ENCODE measurements at regions not wholly inside any gene's neighbourhood (a gene's known extent, or its start where the extent isn't known, plus 50 kb on each side); places are given as distances from the start of the nearest gene placed in this dataset.

DNA sequence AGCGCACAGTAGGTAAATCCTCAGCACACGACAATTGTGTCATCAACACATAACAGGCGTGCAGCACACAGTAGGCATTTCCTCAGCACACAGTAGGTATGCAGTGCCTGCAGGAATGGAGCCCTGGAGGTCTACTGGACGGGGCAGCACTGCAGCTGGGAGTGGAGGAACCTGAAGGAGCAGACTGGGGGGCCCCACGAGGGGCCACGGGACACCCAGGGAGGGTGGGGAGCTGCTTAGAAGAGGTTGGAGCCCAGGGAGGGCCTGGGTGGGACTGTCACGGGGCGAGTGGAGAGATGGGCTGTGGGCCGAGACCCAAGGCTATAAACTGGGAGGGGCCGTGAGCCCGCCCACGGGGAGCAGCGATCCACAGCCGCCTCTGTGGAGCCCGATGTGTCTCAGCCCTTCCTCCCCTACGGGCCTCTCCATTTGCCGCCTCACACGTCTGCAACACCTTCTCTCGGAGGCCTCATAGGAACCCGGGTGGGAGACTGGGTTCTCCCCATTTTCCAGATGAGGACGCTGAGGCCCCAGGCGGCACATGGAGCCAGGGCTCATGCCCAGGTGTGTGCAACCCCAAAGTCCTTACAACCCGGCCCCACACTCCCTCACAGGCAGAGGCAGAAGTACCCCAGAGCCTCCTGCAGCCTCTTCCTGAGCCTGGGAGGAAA lies 101.5 kb downstream of the MICALL2 start:
- H3K27ac ChIP-seq (ENCODE audit: low read depth in 2 of 2, low read length in 1 of 2) = no peak overlapping the region
- H3F3A ChIP-seq (replicated peaks; ENCODE audit: insufficient read depth) = peaks cover under 1% of the 10 kb centered on the region
- ChIA-PET POLR2A (no interaction called here), CTCF (no interaction called here)
- H3K27me3 ChIP-seq (ENCODE audit: insufficient read depth) = peaks cover 92% of the 10 kb centered on the region
- peaks cover 3% of the 10 kb centered on the region; the same call in 1 of the 2 replicates for H4K20me1 ChIP-seq (ENCODE audit: insufficient read depth)
- TF ChIP-seq EP300 (IDR thresholded peaks at IDR 0.05; ENCODE audit: borderline replicate concordance in 1 of 2, low read depth in 1 of 2, low read length in 1 of 2) = no peak
- no peak for TF ChIP-seq RFX5 (IDR thresholded peaks at IDR 0.05; ENCODE audit: low read length)
- no peak for TF ChIP-seq POLR2AphosphoS5 (IDR thresholded peaks at IDR 0.05; ENCODE audit: low read depth, low read length)
- TF ChIP-seq, protein P1, sequence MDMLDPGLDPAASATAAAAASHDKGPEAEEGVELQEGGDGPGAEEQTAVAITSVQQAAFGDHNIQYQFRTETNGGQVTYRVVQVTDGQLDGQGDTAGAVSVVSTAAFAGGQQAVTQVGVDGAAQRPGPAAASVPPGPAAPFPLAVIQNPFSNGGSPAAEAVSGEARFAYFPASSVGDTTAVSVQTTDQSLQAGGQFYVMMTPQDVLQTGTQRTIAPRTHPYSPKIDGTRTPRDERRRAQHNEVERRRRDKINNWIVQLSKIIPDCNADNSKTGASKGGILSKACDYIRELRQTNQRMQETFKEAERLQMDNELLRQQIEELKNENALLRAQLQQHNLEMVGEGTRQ (IDR thresholded peaks at IDR 0.05; ENCODE audit: borderline replicate concordance, low read depth, low read length) = no peak
- TF ChIP-seq ELF1 (IDR thresholded peaks at IDR 0.05) = no peak
- no peak for TF ChIP-seq TAF1 (IDR thresholded peaks at IDR 0.05; ENCODE audit: borderline replicate concordance, low read depth, low read length)
- TF ChIP-seq SMC3 (IDR thresholded peaks at IDR 0.05; ENCODE audit: low read depth, low read length) = no peak
- TF ChIP-seq YY1 (IDR thresholded peaks at IDR 0.05; ENCODE audit: low read depth) = no peak
- TF ChIP-seq, protein P2, sequence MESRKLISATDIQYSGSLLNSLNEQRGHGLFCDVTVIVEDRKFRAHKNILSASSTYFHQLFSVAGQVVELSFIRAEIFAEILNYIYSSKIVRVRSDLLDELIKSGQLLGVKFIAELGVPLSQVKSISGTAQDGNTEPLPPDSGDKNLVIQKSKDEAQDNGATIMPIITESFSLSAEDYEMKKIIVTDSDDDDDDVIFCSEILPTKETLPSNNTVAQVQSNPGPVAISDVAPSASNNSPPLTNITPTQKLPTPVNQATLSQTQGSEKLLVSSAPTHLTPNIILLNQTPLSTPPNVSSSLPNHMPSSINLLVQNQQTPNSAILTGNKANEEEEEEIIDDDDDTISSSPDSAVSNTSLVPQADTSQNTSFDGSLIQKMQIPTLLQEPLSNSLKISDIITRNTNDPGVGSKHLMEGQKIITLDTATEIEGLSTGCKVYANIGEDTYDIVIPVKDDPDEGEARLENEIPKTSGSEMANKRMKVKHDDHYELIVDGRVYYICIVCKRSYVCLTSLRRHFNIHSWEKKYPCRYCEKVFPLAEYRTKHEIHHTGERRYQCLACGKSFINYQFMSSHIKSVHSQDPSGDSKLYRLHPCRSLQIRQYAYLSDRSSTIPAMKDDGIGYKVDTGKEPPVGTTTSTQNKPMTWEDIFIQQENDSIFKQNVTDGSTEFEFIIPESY (IDR thresholded peaks at IDR 0.05; ENCODE audit: borderline replicate concordance, low read depth) = no peak
- TF ChIP-seq FOSL2 (IDR thresholded peaks at IDR 0.05; ENCODE audit: borderline replicate concordance, low read depth) = no peak
- TF ChIP-seq TCF12 (IDR thresholded peaks at IDR 0.05) = no peak
- TF ChIP-seq RCOR1 (IDR thresholded peaks at IDR 0.05; ENCODE audit: low read length) = no peak
- no peak overlapping the region for H3K9ac ChIP-seq
- peak; percentile 64 for DNase-seq
- no peak overlapping the region for H2AFZ ChIP-seq (ENCODE audit: low read depth)
- no peaks in the 10 kb centered on the region for H3K36me3 ChIP-seq (replicated peaks in 1 of 2; ENCODE audit: control insufficient read depth in 1 of 2, insufficient read depth in 2 of 2, low read length in 1 of 2)
- no peaks in the 10 kb centered on the region for H3K9me3 ChIP-seq
- H3K4me1 ChIP-seq (ENCODE audit: control insufficient read depth in 1 of 2, insufficient read depth in 2 of 2, low read depth in 1 of 2, low read length in 1 of 2) = no peaks in the 10 kb centered on the region; a peak in 1 of 4 replicates
- H3K4me3 ChIP-seq (ENCODE audit: low read depth in 2 of 2, low read length in 1 of 2) = no peak overlapping the region
- no peaks in the 10 kb centered on the region for H3K9me2 ChIP-seq
- H3K79me2 ChIP-seq (ENCODE audit: insufficient read depth) = no peaks in the 10 kb centered on the region
- H3K4me2 ChIP-seq = no peak overlapping the region
- 30% methylated on average over 22 of the region's 23 CpGs for WGBS (ENCODE audit: low lambda C conversion rate)

DNA sequence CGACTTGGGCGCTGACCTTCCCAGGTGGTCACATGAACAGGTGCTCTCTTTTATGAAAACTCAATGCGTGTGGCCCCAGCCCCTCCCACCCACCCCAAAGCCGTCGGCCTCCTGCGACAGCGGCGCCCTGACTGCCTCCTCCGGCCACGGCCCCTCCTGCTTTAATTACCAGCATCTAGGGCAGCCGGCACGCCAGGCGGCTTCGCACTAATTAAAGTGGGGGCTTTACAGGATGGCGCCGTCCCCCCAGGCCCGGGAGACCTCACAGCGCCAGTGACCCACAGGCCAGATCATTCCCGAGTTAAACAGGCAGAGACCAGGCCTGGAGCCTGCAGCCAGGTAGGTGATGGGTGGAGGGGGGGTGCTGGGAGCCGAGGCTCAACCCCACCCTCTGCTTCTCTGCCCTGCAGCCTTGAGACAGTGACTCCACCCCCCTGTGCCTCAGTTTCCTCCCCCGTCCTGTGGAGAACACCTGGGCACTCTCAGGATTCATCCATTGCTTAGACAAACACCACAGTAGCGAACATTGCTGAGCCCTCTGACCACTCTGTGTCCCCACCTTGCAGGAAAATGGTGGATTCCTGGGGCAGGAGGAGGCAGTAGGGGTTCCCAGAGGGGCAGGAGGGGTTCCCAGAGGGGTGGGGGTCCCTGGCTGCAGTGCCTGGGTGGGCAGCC lies 100.8 kb downstream of the MICALL2 start:
- Histone ChIP-seq H3K9ac (no peak overlapping the region), H3F3A (replicated peaks; ENCODE audit: insufficient read depth) (peaks cover 2% of the 10 kb centered on the region), H3K79me2 (ENCODE audit: insufficient read depth) (no peaks in the 10 kb centered on the region), H3K27me3 (ENCODE audit: insufficient read depth) (peaks cover 92% of the 10 kb centered on the region), H3K4me1 (ENCODE audit: control insufficient read depth in 1 of 2, insufficient read depth in 2 of 2, low read depth in 1 of 2, low read length in 1 of 2) (no peaks in the 10 kb centered on the region; a peak in 1 of 4 replicates), H3K4me3 (ENCODE audit: low read depth in 2 of 2, low read length in 1 of 2) (no peak overlapping the region), H3K9me2 (no peaks in the 10 kb centered on the region), H3K9me3 (no peaks in the 10 kb centered on the region), H3K36me3 (replicated peaks in 1 of 2; ENCODE audit: control insufficient read depth in 1 of 2, insufficient read depth in 2 of 2, low read length in 1 of 2) (no peaks in the 10 kb centered on the region), H4K20me1 (ENCODE audit: insufficient read depth) (peaks cover 3% of the 10 kb centered on the region; the same call in 1 of the 2 replicates), H3K4me2 (no peak overlapping the region), H3K27ac (ENCODE audit: low read depth in 2 of 2, low read length in 1 of 2) (no peak overlapping the region), H2AFZ (ENCODE audit: low read depth) (no peak overlapping the region)
- TF ChIP-seq FOXM1 (IDR thresholded peaks at IDR 0.05; ENCODE audit: low read depth) = no peak
- TF ChIP-seq, protein P3, sequence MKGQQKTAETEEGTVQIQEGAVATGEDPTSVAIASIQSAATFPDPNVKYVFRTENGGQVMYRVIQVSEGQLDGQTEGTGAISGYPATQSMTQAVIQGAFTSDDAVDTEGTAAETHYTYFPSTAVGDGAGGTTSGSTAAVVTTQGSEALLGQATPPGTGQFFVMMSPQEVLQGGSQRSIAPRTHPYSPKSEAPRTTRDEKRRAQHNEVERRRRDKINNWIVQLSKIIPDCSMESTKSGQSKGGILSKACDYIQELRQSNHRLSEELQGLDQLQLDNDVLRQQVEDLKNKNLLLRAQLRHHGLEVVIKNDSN (IDR thresholded peaks at IDR 0.05; ENCODE audit: borderline replicate concordance, low read depth) = no peak
- no peak for TF ChIP-seq GABPA (IDR thresholded peaks at IDR 0.05; ENCODE audit: low read depth)
- no peak for TF ChIP-seq TCF12 (IDR thresholded peaks at IDR 0.05)
- TF ChIP-seq JUND (IDR thresholded peaks at IDR 0.05) = no peak
- no peak for TF ChIP-seq NFIC (IDR thresholded peaks at IDR 0.05; ENCODE audit: borderline replicate concordance)
- no peak for TF ChIP-seq RCOR1 (IDR thresholded peaks at IDR 0.05; ENCODE audit: low read length)
- WGBS (ENCODE audit: low lambda C conversion rate) = 5% methylated on average over 14 of the region's 22 CpGs
- CTCF ChIA-PET = interaction anchor here (1.4 kb wide), 1 partner anchor 19 kb away, joined by 4 read pairs; no protein-coding TSS in a partner anchor
- DNase-seq = peak; percentile 59
- POLR2A ChIA-PET = no interaction called here
